ENCODE measurements at regions not wholly inside any gene's neighbourhood (a gene's known extent, or its start where the extent isn't known, plus 50 kb on each side); places are given as distances from the start of the nearest gene placed in this dataset.

DNA sequence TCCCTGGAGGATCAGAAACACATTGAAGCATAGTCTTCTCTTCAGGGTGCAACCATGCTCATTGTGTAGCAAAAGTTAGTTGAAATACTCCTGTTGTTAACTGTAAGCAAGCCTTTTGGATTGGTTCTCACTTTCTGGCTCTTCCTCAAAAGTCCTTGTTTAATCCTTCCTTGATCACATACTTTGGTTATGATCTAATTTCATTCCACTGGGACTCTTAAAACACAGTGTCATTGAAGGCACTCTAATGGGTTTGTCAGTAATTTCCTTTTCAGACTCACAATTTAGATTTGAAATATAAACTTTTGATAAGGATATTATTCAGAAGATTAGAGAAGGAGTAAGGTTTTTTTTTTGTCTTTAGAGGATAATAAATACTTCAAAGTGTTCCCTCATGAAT is 451.7 kb upstream of the SGO1 start:
- dilution Hi-C loops (cut with HindIII; ENCODE audit: low sequenced_read_pairs, unreplicated experiment), result no loop called here
- Histone ChIP-seq H4K8ac (ENCODE audit: low read depth in 2 of 2, low read length in 2 of 2) (no peak overlapping the region), H2BK20ac (ENCODE audit: low read depth, low read length) (no peak overlapping the region), H3K4ac (ENCODE audit: low read depth, low read length) (no peak overlapping the region), H2AK9ac (replicated peaks; ENCODE audit: low read depth, low read length, poor library complexity) (no peak overlapping the region), H3K4me3 (ENCODE audit: insufficient read depth, low read depth, low read length) (no peak overlapping the region), H3K27me3 (ENCODE audit: control insufficient read depth, insufficient read depth, low read length) (no peaks in the 10 kb centered on the region), H3K18ac (ENCODE audit: low read depth, low read length) (no peak overlapping the region), H3K27ac (ENCODE audit: insufficient read depth, low read length) (no peak overlapping the region), H3K56ac (ENCODE audit: extremely low read depth, insufficient read depth, low read length) (no peak overlapping the region), H2AFZ (replicated peaks; ENCODE audit: low read length, poor library complexity) (no peak overlapping the region), H3K79me1 (ENCODE audit: low read depth in 1 of 2, low read length in 2 of 2) (no peaks in the 10 kb centered on the region), H4K5ac (ENCODE audit: low read depth, low read length) (no peak overlapping the region), H3K14ac (replicated peaks; ENCODE audit: low read depth, low read length) (no peak overlapping the region), H4K91ac (ENCODE audit: insufficient read depth, low read depth, low read length) (no peak overlapping the region; the same call in 1 of the 2 replicates), H3K4me1 (ENCODE audit: control insufficient read depth, insufficient read depth, low read length) (peaks cover 5% of the 10 kb centered on the region), H3K36me3 (ENCODE audit: control insufficient read depth, insufficient read depth, low read length) (no peaks in the 10 kb centered on the region), H2BK15ac (ENCODE audit: low read depth, low read length) (no peak overlapping the region), H2BK120ac (ENCODE audit: low read depth, low read length) (no peak overlapping the region), H3K23ac (ENCODE audit: low read depth, low read length) (no peak overlapping the region), H3K9ac (ENCODE audit: low read depth, low read length) (no peak overlapping the region), H3K9me3 (ENCODE audit: control insufficient read depth, insufficient read depth, low read length) (no peaks in the 10 kb centered on the region), H2AK5ac (ENCODE audit: low read depth, low read length) (no peak overlapping the region), H3K9me1 (ENCODE audit: insufficient read depth, low read length) (no peaks in the 10 kb centered on the region), H2BK5ac (ENCODE audit: low read depth, low read length, poor library complexity, severe bottlenecking) (no peak overlapping the region), H3K4me2 (ENCODE audit: low read depth, low read length) (no peak overlapping the region), H4K20me1 (ENCODE audit: insufficient read depth, low read length) (no peaks in the 10 kb centered on the region)
- ChIA-PET POLR2A (ENCODE audit: unreplicated experiment) (no interaction called here), CTCF (no interaction called here)
- DNase-seq (peak; percentile 49), ATAC-seq (ENCODE audit: low read depth) (peak; percentile 68)
- in situ Hi-C loops (cut with MboI; ENCODE audit: low sequenced_read_pairs), result no loop called here
- intact Hi-C loops (cut with micrococcal nuclease), result no loop called here
- no TSS peak for BruUV-seq (replicated peaks)
- TF ChIP-seq SMC3 (IDR thresholded peaks at IDR 0.05; ENCODE audit: low read depth, low read length) (no peak), RFX5 (IDR thresholded peaks at IDR 0.05; ENCODE audit: low read depth, low read length) (no peak), MXI1 (IDR thresholded peaks at IDR 0.05; ENCODE audit: borderline replicate concordance, low read depth, low read length) (no peak), NFE2L2 (IDR thresholded peaks at IDR 0.05; ENCODE audit: low read depth, low read length) (no peak), CHD1 (IDR thresholded peaks at IDR 0.05; ENCODE audit: low read depth, low read length) (no peak), FOS (IDR thresholded peaks at IDR 0.05; ENCODE audit: low read depth, low read length) (no peak)
- TF ChIP-seq, protein P1, sequence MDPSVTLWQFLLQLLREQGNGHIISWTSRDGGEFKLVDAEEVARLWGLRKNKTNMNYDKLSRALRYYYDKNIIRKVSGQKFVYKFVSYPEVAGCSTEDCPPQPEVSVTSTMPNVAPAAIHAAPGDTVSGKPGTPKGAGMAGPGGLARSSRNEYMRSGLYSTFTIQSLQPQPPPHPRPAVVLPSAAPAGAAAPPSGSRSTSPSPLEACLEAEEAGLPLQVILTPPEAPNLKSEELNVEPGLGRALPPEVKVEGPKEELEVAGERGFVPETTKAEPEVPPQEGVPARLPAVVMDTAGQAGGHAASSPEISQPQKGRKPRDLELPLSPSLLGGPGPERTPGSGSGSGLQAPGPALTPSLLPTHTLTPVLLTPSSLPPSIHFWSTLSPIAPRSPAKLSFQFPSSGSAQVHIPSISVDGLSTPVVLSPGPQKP (IDR thresholded peaks at IDR 0.05; ENCODE audit: borderline replicate concordance, low read depth, low read length), result no peak
